ENCODE measurements at regions not wholly inside any gene's neighbourhood (a gene's known extent, or its start where the extent isn't known, plus 50 kb on each side); places are given as distances from the start of the nearest gene placed in this dataset.

DNA sequence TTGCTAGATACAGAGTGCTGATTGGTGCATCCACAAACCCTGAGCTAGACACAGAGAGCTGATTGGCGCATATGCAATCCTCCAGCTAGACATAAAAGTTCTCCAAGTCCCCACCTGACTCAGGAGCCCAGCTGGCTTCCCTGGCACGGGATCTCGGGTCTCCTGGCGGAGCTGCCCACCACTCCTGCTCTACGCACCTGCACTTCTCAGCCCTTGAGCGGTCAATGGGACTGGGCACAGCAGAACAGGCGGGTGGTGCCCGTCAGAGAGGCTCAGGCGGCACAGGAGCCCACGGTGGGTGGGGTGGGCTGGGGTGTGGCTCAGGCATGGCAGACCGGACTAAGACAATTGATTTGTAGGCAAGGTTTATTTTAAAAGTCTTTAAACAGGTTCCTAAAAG is 1365.5 kb downstream of the FAM181B start:
- POLR2A ChIA-PET, result no interaction called here
- DNase-seq, result no peak
- TF ChIP-seq, protein P1, sequence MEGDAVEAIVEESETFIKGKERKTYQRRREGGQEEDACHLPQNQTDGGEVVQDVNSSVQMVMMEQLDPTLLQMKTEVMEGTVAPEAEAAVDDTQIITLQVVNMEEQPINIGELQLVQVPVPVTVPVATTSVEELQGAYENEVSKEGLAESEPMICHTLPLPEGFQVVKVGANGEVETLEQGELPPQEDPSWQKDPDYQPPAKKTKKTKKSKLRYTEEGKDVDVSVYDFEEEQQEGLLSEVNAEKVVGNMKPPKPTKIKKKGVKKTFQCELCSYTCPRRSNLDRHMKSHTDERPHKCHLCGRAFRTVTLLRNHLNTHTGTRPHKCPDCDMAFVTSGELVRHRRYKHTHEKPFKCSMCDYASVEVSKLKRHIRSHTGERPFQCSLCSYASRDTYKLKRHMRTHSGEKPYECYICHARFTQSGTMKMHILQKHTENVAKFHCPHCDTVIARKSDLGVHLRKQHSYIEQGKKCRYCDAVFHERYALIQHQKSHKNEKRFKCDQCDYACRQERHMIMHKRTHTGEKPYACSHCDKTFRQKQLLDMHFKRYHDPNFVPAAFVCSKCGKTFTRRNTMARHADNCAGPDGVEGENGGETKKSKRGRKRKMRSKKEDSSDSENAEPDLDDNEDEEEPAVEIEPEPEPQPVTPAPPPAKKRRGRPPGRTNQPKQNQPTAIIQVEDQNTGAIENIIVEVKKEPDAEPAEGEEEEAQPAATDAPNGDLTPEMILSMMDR (IDR thresholded peaks at IDR 0.05), result no peak
- Mint-ChIP-seq H3K36me3 (ENCODE audit: low read depth) (no peaks in the 10 kb centered on the region), H3K9me3 (peaks cover 4% of the 10 kb centered on the region), H3K4me1 (ENCODE audit: low read depth) (no peaks in the 10 kb centered on the region), H3K27me3 (no peaks in the 10 kb centered on the region), H3K4me3 (no peak overlapping the region), H3K27ac (no peak overlapping the region)
- intact Hi-C loops (cut with micrococcal nuclease), result no loop called here
- CTCF ChIA-PET, result no interaction called here
- ATAC-seq, result no peak

DNA sequence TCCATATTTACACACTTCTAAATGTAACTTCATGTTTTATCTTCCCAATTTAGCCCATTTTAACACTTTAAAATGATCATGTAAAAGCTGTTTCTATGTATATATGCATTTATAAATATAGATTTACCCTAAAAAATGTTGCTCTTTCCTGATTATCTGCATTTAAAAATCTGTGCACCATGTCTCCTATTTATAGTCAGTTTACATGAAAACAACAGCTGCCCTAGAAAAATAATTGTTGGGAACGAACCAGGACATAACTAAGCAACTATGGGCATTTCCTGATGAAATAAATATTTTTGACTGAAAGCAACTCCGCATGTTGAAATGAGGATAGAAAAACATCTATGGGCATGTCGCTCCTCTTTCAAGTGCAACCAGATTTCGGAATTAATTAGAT is 1368.2 kb downstream of the FAM181B start:
- ATAC-seq (no peak), DNase-seq (no peak)
- intact Hi-C loops (cut with micrococcal nuclease), result no loop called here
- CTCF ChIA-PET, result no interaction called here
- no peak overlapping the region for H3K27ac Mint-ChIP-seq
- POLR2A ChIA-PET, result no interaction called here
- no peak overlapping the region for H3K4me3 Mint-ChIP-seq
- H3K4me1 Mint-ChIP-seq (ENCODE audit: low read depth), result no peaks in the 10 kb centered on the region
- no peaks in the 10 kb centered on the region for H3K27me3 Mint-ChIP-seq
- TF ChIP-seq, protein P1 (IDR thresholded peaks at IDR 0.05), result no peak
- H3K36me3 Mint-ChIP-seq (ENCODE audit: low read depth), result no peaks in the 10 kb centered on the region
- peaks cover 4% of the 10 kb centered on the region for H3K9me3 Mint-ChIP-seq

DNA sequence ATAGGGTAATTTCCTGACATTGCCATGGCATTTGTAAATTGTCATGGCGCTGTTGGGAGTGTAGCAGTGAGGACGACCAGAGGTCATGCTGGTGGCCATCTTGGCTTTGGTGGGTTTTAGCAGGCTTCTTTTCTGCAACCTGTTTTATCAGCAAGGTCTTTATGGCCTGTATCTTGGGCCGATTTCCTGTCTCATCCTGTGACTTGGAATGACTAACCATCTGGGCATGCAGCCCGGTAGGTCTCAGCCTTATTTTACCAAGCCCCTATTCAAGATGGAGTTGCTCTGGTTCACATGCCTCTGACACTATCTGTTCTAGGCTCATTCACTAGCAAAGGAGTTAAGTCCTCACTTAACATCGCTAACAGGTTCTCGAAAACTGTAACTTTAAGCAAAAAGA is 1374.2 kb downstream of the FAM181B start:
- no peak overlapping the region for H3K4me3 Mint-ChIP-seq
- H3K27ac Mint-ChIP-seq, result no peak overlapping the region
- no peaks in the 10 kb centered on the region for H3K4me1 Mint-ChIP-seq (ENCODE audit: low read depth)
- DNase-seq (no peak), ATAC-seq (no peak)
- ChIA-PET POLR2A (no interaction called here), CTCF (no interaction called here)
- TF ChIP-seq, protein P1 (IDR thresholded peaks at IDR 0.05), result no peak
- H3K27me3 Mint-ChIP-seq, result no peaks in the 10 kb centered on the region
- peaks cover 11% of the 10 kb centered on the region for H3K9me3 Mint-ChIP-seq
- intact Hi-C loops (cut with micrococcal nuclease), result no loop called here
- H3K36me3 Mint-ChIP-seq (ENCODE audit: low read depth), result no peaks in the 10 kb centered on the region

DNA sequence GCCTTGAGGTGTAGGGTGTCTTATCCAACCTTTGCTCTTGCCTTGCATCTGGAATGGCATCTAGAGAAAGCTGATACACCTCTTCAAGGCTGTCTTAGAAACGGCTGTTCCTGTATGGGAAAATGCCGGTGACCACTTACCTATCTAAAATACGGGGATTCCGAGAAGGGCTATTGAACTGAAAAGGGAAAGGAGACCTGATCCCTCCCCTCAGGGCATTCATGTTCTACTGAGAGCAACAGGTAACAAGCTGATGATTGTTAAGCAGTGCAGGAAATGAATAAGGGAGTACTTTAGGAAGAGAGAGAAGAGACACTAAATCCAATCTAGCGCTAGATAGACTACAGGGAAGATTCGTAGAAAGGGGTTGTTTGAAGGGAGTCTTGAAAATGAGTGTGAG is 1388.1 kb downstream of the FAM181B start:
- no peak for ATAC-seq
- no peak for DNase-seq
- H3K9me3 Mint-ChIP-seq, result peaks cover 3% of the 10 kb centered on the region
- intact Hi-C loops (cut with micrococcal nuclease), result no loop called here
- no peak overlapping the region for H3K27ac Mint-ChIP-seq
- H3K36me3 Mint-ChIP-seq (ENCODE audit: low read depth), result no peaks in the 10 kb centered on the region
- ChIA-PET CTCF (no interaction called here), POLR2A (no interaction called here)
- H3K4me3 Mint-ChIP-seq, result no peak overlapping the region
- no peaks in the 10 kb centered on the region for H3K4me1 Mint-ChIP-seq (ENCODE audit: low read depth)
- no peaks in the 10 kb centered on the region for H3K27me3 Mint-ChIP-seq
- TF ChIP-seq, protein P1 (IDR thresholded peaks at IDR 0.05), result no peak

DNA sequence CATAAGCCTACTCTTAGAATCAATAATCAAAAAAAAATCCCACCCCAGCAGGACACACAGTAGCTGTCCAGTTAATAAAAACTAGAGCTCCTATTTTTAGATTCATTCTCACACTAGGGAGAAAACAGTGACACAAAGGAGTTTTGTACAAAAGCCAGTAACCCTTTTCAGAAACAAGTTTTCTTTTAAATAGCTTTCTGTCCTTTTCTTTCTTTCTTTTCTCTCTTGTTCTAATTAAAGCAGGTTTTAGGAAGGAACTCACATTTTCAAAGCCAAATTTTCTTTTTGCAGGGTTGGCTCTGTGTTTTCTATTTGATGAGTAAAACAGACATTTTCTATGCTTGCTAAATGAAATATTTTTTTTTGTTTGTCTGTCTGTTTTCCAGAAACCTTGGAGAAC is 1390.7 kb downstream of the FAM181B start:
- ChIA-PET POLR2A (no interaction called here), CTCF (no interaction called here)
- Mint-ChIP-seq H3K27ac (no peak overlapping the region), H3K27me3 (no peaks in the 10 kb centered on the region), H3K4me3 (no peak overlapping the region), H3K9me3 (peaks cover 3% of the 10 kb centered on the region), H3K4me1 (ENCODE audit: low read depth) (no peaks in the 10 kb centered on the region), H3K36me3 (ENCODE audit: low read depth) (no peaks in the 10 kb centered on the region)
- intact Hi-C loops (cut with micrococcal nuclease), result no loop called here
- TF ChIP-seq, protein P1 (IDR thresholded peaks at IDR 0.05), result no peak
- no peak for DNase-seq
- no peak for ATAC-seq
